GM13976 (cell line): ENCODE measurements at regions not wholly inside any gene's neighbourhood (a gene's known extent, or its start where the extent isn't known, plus 50 kb on each side); places are given as distances from the start of the nearest gene placed in this dataset.

Source experiments
- DNase-seq: peaks from one replicate; pipeline ENCODE4 v3.0.0; 2012; ENCODE audit warnings: low spot score
- in situ Hi-C: fragments of 300-500 bp; cut with MboI; formaldehyde crosslinking; loops from one replicate; pipeline ENCODE4 v1.12.0; 2022; ENCODE audit warnings: low sequenced_read_pairs, mixed read lengths, inconsistent platforms; ENCODE audit not compliant: unreplicated experiment
- TF ChIP-seq, protein P1 (sequence below): IDR thresholded peaks from 2 replicates; pipeline ENCODE4 v1.5.1; 2012; ENCODE audit warnings: borderline replicate concordance, mild to moderate bottlenecking; ENCODE audit not compliant: insufficient read depth; ENCODE audit errors: extremely low read depth, missing control alignments, control extremely low read depth

DNA sequence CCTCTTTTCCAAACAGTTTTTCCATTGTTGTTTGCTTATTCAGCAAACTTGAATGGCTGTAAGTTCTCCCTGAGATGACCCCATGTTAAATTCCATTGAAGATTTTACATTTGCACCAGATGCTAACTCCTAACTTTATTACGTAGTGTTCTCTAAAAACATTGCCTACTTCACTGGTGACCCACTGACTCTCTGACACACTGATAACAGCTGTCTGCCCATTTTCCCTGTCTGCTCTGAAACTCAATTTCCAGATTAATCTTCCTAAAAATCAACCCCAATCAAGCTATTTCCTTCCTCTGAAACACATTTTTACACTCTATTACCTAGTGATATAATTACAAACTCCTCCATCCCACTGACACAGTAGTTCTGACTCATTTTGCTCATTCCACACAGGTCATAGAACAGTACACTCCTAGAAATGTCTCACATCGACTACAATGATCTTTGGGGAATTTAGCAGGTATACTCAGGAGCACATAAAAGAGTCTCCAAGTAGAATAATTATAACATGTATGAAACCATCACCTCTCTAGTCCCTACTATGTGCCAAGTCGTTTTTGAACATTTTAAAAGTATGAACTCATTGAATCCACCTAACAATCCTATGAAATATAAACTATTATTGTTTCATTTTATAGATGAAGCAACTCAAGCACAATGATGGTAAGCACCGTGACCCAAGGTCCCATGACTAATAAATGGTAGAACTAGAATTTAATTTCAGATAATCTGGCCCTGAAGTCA is 210.9 kb downstream of the SLIT2 start:
- in situ Hi-C loops: no loop called here
- TF ChIP-seq, protein P1, sequence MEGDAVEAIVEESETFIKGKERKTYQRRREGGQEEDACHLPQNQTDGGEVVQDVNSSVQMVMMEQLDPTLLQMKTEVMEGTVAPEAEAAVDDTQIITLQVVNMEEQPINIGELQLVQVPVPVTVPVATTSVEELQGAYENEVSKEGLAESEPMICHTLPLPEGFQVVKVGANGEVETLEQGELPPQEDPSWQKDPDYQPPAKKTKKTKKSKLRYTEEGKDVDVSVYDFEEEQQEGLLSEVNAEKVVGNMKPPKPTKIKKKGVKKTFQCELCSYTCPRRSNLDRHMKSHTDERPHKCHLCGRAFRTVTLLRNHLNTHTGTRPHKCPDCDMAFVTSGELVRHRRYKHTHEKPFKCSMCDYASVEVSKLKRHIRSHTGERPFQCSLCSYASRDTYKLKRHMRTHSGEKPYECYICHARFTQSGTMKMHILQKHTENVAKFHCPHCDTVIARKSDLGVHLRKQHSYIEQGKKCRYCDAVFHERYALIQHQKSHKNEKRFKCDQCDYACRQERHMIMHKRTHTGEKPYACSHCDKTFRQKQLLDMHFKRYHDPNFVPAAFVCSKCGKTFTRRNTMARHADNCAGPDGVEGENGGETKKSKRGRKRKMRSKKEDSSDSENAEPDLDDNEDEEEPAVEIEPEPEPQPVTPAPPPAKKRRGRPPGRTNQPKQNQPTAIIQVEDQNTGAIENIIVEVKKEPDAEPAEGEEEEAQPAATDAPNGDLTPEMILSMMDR: no peak
- DNase-seq: no peak

DNA sequence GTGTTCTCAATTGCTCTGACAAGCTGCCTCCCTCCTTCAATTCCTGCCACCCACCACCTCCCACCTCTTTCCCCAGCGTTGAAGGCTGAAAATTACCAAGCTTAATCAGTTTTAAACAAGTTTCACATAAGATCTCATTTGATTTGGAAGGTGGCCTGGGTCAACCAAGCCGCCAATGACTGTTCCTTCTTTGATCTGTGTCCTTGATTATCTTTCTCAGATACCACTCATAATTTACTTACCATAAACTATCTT is 211.4 kb downstream of the SLIT2 start:
- TF ChIP-seq, protein P1: no peak
- DNase-seq: no peak
- in situ Hi-C loops: no loop called here

DNA sequence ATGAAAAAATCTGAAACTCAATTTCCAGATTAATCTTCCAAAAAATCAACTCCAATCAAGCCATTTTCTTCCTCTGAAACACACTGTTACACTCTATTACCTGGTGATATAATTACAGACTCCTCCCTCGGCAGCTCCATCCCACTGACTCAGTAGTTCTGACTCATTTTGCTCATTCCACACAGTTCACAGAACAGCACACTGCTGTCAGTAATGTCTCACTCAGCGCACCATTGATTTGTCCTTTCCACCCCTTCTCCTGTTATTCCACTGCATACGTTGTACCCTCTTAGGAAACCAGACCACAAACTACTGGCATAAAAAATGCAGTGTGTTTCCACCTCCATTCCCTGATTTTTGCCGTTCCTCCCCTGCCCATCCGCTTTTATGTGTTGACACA is 212.7 kb downstream of the SLIT2 start:
- in situ Hi-C loops: no loop called here
- TF ChIP-seq, protein P1: no peak
- DNase-seq: no peak

DNA sequence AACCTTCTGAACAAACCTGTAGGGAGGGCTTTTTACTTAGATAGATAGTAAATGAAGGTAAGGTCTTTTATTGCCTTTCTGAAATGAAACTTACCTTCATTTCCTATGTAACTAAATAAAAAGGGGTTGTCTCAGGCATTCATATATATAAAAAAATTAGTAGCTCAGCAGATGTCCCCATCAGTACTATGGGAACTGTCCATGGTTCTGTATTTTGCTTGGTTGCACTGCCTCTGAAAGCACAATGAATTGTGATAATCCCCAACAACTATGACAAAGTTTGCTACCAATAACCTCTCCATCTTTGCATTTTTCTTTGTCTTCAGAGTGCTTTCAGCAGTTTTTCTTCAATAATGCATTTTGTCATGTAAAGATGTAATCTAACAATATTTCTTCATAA is 222.4 kb downstream of the SLIT2 start:
- in situ Hi-C loops: no loop called here
- no peak for DNase-seq
- TF ChIP-seq, protein P1: no peak

DNA sequence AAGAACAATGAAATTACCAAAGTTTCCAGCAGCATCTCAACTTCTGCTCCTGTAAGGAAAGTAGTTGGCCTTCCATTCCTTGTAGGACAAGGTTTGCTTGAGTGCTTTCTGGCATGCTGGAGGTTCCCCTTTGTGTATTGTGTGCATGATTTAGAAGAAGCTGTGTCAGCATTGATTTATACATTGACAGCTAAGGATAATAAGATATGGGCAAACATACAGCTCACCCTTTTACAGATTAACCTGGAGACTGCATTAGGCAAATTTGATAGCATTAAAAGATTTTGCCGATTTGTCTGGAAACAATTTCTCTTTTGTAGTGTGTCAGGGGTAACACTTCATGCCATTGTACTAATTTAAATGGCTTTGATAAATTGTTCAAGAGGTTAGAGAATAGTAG is 221.8 kb upstream of the PACRGL start:
- DNase-seq: no peak
- in situ Hi-C loops: no loop called here
- TF ChIP-seq, protein P1: no peak

DNA sequence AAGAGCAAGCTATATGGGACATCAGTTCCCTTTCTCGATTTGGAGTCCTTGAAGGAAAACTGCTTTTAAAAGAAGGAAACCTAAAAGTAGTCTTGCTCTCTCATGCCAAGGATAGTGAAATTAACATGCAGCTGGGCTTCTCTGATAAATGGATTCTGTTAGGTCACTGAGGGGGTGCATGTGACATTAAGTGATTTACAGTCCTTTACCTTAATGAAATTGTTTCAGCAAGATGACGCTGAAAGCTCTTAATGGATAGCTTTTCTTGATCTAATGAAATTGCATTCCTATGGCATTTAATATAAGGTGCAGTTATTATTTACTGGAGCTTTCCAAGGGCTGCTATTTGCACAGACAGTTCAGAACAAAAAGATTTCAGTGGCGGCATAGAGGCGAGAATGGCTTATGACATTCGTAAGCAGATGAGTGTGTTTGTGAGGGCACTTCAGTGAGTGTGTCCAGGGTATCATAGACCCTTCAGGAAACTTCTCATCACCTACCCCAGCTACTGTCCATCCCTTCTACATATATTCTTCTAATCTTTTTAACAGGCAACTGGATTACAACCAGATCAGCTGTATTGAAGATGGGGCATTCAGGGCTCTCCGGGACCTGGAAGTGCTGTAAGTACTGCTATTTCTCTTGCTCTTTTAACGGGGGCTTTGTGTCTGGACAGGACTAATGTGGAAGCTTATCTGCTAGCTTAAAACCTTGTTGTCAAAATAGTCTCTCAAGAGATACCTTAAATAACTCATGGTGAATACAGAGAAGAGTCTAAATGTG is 219.9 kb upstream of the PACRGL start:
- no peak for DNase-seq
- in situ Hi-C loops: no loop called here
- TF ChIP-seq, protein P1: no peak
